Stimulated activated CD8-positive, alpha-beta memory T cell treated with anti-CD3 and anti-CD28 coated beads, Interleukin-4, amount 100 ng/mL, for 48 hours (primary cell): ENCODE measurements at regions not wholly inside any gene's neighbourhood (a gene's known extent, or its start where the extent isn't known, plus 50 kb on each side); places are given as distances from the start of the nearest gene placed in this dataset.
"Not testable (repeated sequence)": the region's sequence is repeated elsewhere in the genome, so short reads cannot be mapped to it uniquely, and the experiment has no call there.

Source experiments
- DNase-seq: peaks from one replicate; pipeline ENCODE4 v3.0.0-alpha.2; 2020

- not testable (repeated sequence) for DNase-seq
Measured at GRCh38 chr13:90946125-90946524, 401.4 kb upstream of the MIR17HG start.

DNA sequence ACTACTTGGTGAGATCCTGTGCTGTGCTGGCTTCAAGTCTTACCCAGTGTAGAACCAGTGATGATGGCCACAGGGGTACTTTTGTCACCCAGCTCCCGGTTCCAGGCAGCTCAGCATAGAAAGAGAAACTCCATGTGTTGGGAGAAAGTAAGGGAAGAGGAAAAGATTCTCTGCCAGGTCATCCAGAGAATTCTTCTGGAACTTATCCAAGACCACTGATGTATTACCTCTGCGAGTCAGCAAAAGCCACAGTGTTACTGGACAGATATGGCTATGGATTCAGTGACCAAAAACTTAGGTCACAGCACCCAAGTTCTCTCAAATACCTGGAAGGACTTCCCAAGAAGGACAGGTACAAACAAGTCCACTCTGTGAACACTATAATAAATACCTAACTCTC is 399.5 kb upstream of the MIR17HG start:
- no peak for DNase-seq

DNA sequence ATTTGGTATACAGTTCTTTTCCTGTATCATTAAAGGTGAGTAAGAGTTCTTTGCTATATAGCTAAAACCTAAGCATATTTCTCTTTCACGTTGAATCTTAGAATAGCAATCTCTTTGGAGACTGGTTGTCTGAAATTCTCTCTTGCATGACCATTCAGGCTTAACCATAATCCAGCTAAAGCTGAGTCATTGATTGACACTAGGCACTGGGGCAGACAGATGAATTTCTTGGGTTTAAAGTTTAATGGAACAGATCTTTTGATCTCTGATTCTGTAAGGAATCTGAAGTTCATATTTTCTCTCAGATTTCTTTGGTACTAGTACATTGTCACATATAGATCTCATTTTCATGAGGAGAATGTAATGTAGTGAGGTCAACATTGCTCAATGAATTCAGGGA is 397.3 kb upstream of the MIR17HG start:
- no peak for DNase-seq

DNA sequence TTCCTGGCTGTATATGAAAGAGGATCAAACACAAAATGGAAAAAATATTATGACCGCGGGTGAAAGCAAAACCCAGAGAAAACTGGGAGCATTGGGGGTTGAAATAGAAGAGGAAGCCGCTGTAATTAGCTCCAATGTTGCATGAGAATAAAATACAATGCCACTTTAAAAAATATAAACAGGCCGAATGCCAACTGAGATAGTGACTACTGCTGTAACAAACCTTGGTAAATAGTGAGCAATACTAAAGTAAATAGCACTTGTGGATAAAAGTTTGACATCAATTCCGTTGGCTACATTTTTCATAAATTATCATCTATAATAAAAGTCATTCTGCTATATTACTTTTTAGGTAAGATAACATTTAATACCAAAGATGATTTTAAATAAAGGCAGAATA is 395.8 kb upstream of the MIR17HG start:
- DNase-seq = no peak

- no peak for DNase-seq
Measured at GRCh38 chr13:90952326-90952725, 395.2 kb upstream of the MIR17HG start.

- no peak for DNase-seq
Measured at GRCh38 chr13:90954605-90955195, 392.8 kb upstream of the MIR17HG start.

GRCh38 chr13:90956031-90956430 is 391.5 kb upstream of the MIR17HG start:
- no peak for DNase-seq

DNA sequence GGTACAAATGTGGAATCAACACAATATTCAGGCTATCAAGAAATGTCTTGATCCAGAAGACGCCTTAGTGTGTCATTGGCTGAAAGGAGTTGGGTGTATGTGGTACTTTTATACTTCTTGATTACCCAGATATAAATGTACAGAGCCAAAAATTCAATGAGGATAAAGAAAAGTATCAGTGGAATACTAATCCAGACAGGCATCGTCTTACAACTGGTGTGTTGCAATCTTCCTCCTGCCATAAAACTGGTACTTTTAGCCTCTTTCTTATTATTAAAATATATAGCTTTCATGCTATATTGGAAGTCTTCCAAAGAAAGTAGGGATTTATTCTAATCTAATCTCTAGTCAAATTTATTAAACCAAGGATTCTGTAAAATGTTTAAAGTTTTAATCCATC is 388.6 kb upstream of the MIR17HG start:
- no peak for DNase-seq

DNA sequence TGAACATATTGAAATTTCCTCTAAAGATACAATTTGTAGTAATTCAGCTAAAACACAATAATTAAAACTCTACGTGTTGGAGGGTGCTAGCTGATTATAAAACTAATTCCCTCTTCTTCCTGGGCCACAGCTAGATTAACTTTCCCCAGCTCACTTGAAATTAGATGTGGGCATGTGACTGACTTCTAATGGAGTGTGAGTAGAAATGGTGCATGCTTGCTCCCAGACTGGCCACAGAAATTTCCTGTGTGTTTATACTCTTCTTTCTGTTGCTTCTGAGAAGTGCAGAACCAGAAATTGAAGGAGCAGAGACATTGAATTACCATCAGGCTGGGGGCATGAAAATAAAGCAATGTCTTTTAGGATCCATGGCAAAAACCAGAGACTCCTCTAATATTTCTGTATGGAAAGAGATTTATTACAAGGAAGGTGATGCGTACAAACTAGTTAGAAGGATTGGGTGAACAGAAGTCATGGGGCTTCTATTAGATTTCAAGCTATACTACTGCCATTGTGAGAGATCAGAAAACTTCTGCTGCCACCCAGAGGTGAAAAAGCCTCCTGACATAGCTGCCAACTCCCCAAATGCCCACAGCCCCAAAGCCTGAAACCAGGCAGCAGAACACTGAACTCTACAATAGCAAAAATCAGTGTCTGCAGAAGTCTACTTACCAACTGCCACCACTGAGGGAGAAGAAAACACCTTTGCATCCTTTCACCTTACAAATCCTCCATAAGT is 379.2 kb upstream of the MIR17HG start:
- no peak for DNase-seq

GRCh38 chr13:90974249-90974975 is 373.1 kb upstream of the MIR17HG start:
- DNase-seq = no peak

GRCh38 chr13:90979059-90979458 is 368.4 kb upstream of the MIR17HG start:
- no peak for DNase-seq

DNA sequence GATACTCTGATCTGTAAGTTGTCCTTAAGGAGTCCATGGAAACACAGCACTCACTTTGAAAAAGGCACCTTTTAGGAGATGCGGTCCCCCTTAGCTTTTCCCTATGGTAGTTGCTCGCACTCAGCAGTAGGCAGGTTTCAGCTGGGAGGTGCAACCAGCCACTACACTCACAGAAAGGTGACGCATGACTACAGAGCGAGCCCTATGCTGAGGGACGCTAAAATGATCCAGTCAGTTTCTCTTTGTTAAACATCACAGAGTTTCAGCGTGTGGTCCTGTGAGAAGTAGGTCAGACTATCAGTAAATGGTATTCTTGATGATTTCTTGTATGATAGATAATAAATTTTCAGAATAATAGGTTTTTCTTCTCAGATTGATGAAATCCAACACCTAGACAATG is 362.7 kb upstream of the MIR17HG start:
- DNase-seq = no peak

GRCh38 chr13:90995001-90995400 is 352.5 kb upstream of the MIR17HG start:
- no peak for DNase-seq

DNA sequence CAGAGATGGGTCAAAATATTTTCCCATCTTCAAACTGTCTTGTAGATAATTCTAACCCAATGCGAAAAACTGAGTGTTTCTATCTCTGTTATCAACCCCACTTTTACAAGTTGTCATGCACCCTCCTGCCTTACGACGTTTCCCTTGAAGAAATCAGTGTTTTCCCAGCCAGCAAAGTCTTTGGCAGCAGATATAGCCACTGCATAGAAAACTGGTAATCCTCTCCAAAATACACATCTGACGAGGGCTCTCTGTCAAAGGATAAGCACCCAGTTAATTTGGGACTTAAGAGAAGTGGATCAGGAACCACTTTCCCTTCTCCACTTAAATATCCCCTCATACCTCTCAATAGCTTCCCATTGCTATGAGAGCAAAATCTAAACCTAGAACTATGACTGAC is 351.9 kb upstream of the MIR17HG start:
- no peak for DNase-seq

- DNase-seq = no peak
Measured at GRCh38 chr13:90997951-90998350, 349.5 kb upstream of the MIR17HG start.

DNA sequence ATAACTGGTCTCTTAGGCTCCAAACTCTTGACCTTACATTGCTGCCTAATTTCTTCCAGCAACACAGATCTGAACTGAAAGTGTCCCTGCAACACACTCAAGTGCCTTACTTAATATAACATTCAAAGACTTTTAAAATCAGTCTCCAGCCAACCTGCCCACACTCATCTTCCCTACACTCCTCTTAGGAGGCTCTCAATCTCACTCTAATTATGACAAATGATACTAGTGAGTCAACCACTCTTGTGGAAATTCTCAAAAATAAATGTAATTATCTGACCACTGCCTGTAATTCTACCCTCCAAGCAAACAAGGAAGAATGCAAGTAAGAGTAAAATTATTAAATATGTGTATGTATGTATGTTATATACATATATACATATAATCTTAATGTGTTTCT is 348.1 kb upstream of the MIR17HG start:
- no peak for DNase-seq

DNA sequence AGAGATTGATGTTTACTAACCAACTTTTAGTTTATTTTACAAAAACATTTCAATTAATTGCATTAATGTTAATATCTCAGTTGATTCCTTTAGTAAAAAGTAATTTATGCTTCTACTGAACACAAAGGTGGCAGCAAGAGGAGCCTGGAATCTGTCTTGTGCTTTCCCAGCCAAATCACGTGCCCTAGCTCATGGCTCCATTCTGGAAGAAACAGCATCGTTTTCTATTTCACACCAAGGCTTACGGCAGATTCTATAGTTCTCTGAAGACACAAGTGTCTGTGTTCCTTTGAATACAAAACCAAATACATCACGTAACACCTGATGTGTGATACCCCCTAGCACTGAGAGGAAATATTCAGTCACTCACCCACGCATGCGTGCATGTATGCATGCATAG is 346.1 kb upstream of the MIR17HG start:
- no peak for DNase-seq

- DNase-seq = no peak
Measured at GRCh38 chr13:91014696-91015095, 332.8 kb upstream of the MIR17HG start.

GRCh38 chr13:91017031-91017668 is 330.3 kb upstream of the MIR17HG start:
- DNase-seq = peak; percentile 47

GRCh38 chr13:91017669-91018053 is 329.8 kb upstream of the MIR17HG start:
- DNase-seq = no peak

- no peak for DNase-seq
Measured at GRCh38 chr13:91020461-91021034, 326.9 kb upstream of the MIR17HG start.

GRCh38 chr13:91024157-91024792 is 323.2 kb upstream of the MIR17HG start:
- DNase-seq = no peak

DNA sequence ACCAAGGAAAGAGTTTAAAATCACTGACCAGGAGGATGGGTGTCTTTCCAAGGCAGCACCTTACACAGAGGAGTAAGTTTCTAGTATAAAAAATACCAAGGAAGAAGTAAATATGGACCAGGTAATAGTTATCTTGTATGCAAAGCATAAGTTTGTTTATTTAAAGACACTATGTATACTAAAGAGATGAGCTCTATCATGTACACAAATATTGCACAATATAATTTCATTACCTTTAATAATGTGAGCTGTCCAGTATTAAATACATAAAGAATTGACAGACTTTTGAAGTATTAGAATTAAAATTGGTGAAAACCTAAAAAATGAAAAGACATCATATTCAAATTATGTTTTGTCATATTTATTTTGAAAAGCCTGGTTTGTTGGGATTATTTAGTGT is 322.0 kb upstream of the MIR17HG start:
- no peak for DNase-seq
